Retinal pigment epithelial cell (primary cell): ENCODE measurements at regions not wholly inside any gene's neighbourhood (a gene's known extent, or its start where the extent isn't known, plus 50 kb on each side); places are given as distances from the start of the nearest gene placed in this dataset.
"Not testable (repeated sequence)": the region's sequence is repeated elsewhere in the genome, so short reads cannot be mapped to it uniquely, and the experiment has no call there.

Experiments
- DNase-seq: peaks from one replicate; pipeline ENCODE4 v3.0.0-alpha.2; 2010; ENCODE audit warnings: low read depth
- H3K4me3 ChIP-seq: 2 replicates; pipeline ENCODE4 v1.5.1; 2011; ENCODE audit warnings: mild to moderate bottlenecking, low read length, control low read depth, moderate library complexity
- TF ChIP-seq, protein P1 (sequence below): conservative IDR thresholded peaks from 2 replicates; pipeline ENCODE4 v1.5.1; 2011; ENCODE audit warnings: low read depth, low read length, control low read depth, inconsistent platforms

DNA sequence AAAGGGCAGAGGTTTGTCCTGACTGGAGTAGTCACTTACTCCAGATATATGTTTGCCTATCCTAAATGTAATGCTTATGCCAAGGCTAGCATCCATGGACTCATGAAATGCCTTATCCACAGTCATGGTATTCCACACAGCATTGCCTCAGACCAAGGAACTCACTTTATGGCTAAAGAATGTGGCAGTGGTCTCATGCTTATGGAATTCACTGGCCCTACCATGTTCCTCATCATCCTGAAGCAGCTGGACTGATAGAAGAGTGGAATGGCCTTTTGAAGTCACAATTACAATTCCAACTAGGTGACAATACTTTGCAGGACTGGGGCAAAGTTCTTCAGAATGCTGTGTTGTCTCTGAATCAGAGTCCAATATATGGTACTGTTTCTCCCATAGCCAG is 1014.8 kb downstream of the RAPGEF2 start:
- TF ChIP-seq, protein P1, sequence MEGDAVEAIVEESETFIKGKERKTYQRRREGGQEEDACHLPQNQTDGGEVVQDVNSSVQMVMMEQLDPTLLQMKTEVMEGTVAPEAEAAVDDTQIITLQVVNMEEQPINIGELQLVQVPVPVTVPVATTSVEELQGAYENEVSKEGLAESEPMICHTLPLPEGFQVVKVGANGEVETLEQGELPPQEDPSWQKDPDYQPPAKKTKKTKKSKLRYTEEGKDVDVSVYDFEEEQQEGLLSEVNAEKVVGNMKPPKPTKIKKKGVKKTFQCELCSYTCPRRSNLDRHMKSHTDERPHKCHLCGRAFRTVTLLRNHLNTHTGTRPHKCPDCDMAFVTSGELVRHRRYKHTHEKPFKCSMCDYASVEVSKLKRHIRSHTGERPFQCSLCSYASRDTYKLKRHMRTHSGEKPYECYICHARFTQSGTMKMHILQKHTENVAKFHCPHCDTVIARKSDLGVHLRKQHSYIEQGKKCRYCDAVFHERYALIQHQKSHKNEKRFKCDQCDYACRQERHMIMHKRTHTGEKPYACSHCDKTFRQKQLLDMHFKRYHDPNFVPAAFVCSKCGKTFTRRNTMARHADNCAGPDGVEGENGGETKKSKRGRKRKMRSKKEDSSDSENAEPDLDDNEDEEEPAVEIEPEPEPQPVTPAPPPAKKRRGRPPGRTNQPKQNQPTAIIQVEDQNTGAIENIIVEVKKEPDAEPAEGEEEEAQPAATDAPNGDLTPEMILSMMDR = no peak
- no peak overlapping the region for H3K4me3 ChIP-seq
- no peak for DNase-seq

DNA sequence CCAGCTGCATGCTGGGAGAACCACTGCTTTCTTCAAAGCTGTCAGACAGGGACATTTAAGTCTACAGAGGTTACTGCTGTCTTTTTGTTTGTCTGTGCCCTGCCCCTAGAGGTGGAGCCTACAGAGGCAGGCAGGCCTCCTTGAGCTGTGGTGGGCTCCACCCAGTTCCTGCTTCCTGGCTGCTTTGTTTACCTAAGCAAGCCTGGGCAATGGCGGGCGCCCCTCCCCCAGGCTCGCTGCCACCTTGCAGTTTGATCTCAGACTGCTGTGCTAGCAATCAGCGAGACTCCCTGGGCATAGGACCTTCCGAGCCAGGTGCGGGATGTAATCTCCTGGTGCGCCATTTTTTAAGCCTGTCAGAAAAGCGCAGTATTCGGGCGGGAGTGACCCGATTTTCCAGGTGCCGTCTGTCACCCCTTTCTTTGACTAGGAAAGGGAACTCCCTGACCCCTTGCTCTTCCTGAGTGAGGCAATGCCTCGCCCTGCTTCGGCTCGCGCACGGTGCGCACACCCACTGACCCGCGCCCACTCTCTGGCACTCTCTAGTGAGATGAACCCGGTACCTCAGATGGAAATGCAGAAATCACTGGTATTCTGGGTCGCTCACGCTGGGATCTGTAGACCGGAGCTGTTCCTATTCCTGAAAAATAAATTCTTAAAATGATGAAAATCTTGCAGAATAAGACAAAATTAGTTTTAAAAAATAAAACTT is 1022.9 kb downstream of the RAPGEF2 start:
- not testable (repeated sequence) for H3K4me3 ChIP-seq, DNase-seq

DNA sequence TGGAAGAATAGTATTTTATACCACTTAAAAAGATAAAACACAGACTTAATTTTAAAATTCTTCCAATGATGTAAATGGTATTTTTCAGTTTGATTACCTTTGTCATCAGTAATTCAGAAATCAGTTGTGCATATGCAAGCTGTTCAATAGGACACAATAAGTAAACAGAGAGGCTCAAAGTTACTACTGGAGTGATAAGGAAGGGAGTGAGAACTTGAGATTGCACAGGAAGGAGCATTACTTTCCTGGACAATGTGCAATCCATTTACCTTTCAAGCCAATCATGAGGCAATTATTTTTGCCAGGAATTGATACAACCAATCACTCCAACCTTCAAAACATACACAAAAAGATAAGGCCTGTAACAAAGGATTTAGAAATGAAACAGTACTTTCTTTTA is 1024.3 kb downstream of the RAPGEF2 start:
- H3K4me3 ChIP-seq = no peak overlapping the region
- TF ChIP-seq, protein P1 = no peak
- no peak for DNase-seq

- TF ChIP-seq, protein P1 = no peak
- H3K4me3 ChIP-seq = no peak overlapping the region
- peak; percentile 69 for DNase-seq
These were observed 1026.6 kb downstream of the RAPGEF2 start for GRCh38 chr4:160129439-160129838.

DNA sequence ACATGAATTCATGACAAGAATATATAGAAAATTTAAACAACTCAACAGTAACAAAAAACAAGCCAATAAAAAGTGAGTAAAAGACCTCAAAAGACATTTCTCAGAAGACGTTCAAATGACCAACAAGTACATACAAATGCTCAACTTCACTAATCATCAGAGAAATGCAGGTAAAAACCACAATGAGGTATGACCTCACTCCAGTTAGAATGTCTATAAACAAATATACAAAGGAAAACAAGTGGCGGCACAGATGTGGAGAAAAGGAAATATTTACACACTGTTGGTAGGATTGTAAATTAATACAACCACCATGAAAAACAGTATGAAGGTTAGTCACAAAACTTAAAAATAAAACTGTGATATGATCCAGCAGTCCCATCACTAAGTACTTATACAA is 1033.1 kb downstream of the RAPGEF2 start:
- TF ChIP-seq, protein P1 = no peak
- H3K4me3 ChIP-seq = no peak overlapping the region
- no peak for DNase-seq

- DNase-seq = no peak
- TF ChIP-seq, protein P1 = no peak
- H3K4me3 ChIP-seq = no peak overlapping the region
These were observed 1038.3 kb downstream of the RAPGEF2 start for GRCh38 chr4:160141206-160141605.

DNA sequence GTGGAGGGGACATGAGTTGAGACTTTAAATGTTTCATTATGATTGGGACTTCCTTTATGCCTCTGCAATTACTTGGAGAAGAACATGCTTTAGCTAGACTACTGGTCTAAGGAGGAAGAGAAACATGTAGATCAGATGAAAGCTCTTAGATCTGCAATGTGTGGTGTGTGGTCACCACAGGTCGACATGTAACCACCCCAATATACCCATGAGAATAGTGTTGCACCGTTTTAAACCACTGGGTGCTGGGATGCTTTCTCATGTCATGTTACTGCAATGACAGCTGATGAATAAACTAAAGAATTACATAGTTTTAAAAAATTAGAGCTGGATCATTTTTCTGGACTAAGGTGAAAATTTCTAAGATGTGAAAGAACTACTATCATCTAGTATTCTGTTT is 1039.7 kb downstream of the RAPGEF2 start:
- H3K4me3 ChIP-seq = no peak overlapping the region
- TF ChIP-seq, protein P1 = no peak
- DNase-seq = no peak
